HEK293T (cell line): ENCODE measurements at regions not wholly inside any gene's neighbourhood (a gene's known extent, or its start where the extent isn't known, plus 50 kb on each side); places are given as distances from the start of the nearest gene placed in this dataset.

Experiments
- CTCF ChIA-PET: fragments of 350-600 bp; formaldehyde crosslinking; extraction: SDS; loops from one replicate; lab custom pipeline; 2021; ENCODE audit warnings: antibody characterized with exemption, inconsistent platforms; lab: Yijun Ruan, JAX
- POLR2A ChIA-PET: fragments of 350-600 bp; formaldehyde crosslinking; extraction: SDS; loops from one replicate; lab custom pipeline; 2020; ENCODE audit warnings: antibody characterized with exemption, inconsistent platforms; lab: Yijun Ruan, JAX
- DNase-seq: peaks from one replicate; pipeline ENCODE4 v3.0.0; 2012; ENCODE audit warnings: mixed read lengths; ENCODE audit errors: extremely low spot score
- BHLHE40 ChIP-seq: fragments of 450-650 bp; IDR thresholded peaks from 2 replicates; pipeline ENCODE4 v1.6.1; 2016; ENCODE audit warnings: mild to moderate bottlenecking, moderate library complexity, borderline replicate concordance
- CTBP1 ChIP-seq: fragments of 450-650 bp; IDR thresholded peaks from 2 replicates; pipeline ENCODE4 v1.6.1; 2016; ENCODE audit warnings: borderline replicate concordance
- ELF4 ChIP-seq: fragments of 450-650 bp; IDR thresholded peaks from 2 replicates; pipeline ENCODE4 v1.6.1; 2017; ENCODE audit warnings: antibody characterized with exemption
- FOXA1 ChIP-seq: fragments of 450-650 bp; IDR thresholded peaks from 2 replicates; pipeline ENCODE4 v1.6.1; 2016; ENCODE audit warnings: mild to moderate bottlenecking
- FOXK2 ChIP-seq: fragments of 450-650 bp; IDR thresholded peaks from 2 replicates; pipeline ENCODE4 v1.6.1; 2016; ENCODE audit warnings: mild to moderate bottlenecking
- FOXM1 ChIP-seq: fragments of 450-650 bp; IDR thresholded peaks from 2 replicates; pipeline ENCODE4 v1.6.1; 2017; ENCODE audit warnings: mild to moderate bottlenecking, borderline replicate concordance
- HDGF ChIP-seq: fragments of 450-650 bp; IDR thresholded peaks from 2 replicates; pipeline ENCODE4 v1.6.1; 2017; ENCODE audit warnings: antibody characterized with exemption, borderline replicate concordance
- L3MBTL2 ChIP-seq: fragments of 450-650 bp; conservative IDR thresholded peaks from 2 replicates; pipeline ENCODE4 v1.6.1; 2016; ENCODE audit warnings: mild to moderate bottlenecking
- LEF1 ChIP-seq: fragments of 450-650 bp; IDR thresholded peaks from 2 replicates; pipeline ENCODE4 v1.6.1; 2017; ENCODE audit warnings: mild to moderate bottlenecking, borderline replicate concordance
- NFRKB ChIP-seq: fragments of 450-650 bp; IDR thresholded peaks from 2 replicates; pipeline ENCODE4 v1.6.1; 2016; ENCODE audit warnings: mild to moderate bottlenecking, moderate library complexity
- PKNOX1 ChIP-seq: fragments of 450-650 bp; IDR thresholded peaks from 2 replicates; pipeline ENCODE4 v1.6.1; 2016
- SP1 ChIP-seq: fragments of 450-650 bp; IDR thresholded peaks from 2 replicates; pipeline ENCODE4 v1.6.1; 2017
- SUZ12 ChIP-seq: fragments of 450-650 bp; IDR thresholded peaks from 2 replicates; pipeline ENCODE4 v1.6.1; 2016; ENCODE audit warnings: mild to moderate bottlenecking
- TARDBP ChIP-seq: fragments of 450-650 bp; IDR thresholded peaks from 2 replicates; pipeline ENCODE4 v1.6.1; 2016
- ZNF384 ChIP-seq: fragments of 450-650 bp; IDR thresholded peaks from 2 replicates; pipeline ENCODE4 v1.6.1; 2016

- DNase-seq = no peak
- TF ChIP-seq TARDBP (no peak), L3MBTL2 (no peak), FOXK2 (no peak), NFRKB (no peak), ZNF384 (no peak), CTBP1 (no peak), BHLHE40 (no peak), ELF4 (no peak), SP1 (no peak), FOXA1 (no peak), FOXM1 (no peak), SUZ12 (no peak), LEF1 (no peak), PKNOX1 (no peak)
- POLR2A ChIA-PET = no interaction called here
- CTCF ChIA-PET = no interaction called here
These were observed 510.9 kb downstream of the KLF12 start for GRCh38 chr13:73623281-73623680.

- no peak for DNase-seq
- TF ChIP-seq ELF4 = no peak
- ChIA-PET CTCF (no interaction called here), POLR2A (no interaction called here)
These were observed 511.8 kb downstream of the KLF12 start for GRCh38 chr13:73622381-73622780.

GRCh38 chr13:73618275-73618865, 515.8 kb downstream of the KLF12 start:
- POLR2A ChIA-PET = no interaction called here
- TF ChIP-seq TARDBP = no peak
- TF ChIP-seq PKNOX1 = peak; percentile 41; the same call in 1 of the 2 replicates
- DNase-seq = peak; percentile 45
- CTCF ChIA-PET = interaction anchor here (1.6 kb wide), 1 partner anchor 17 kb away, joined by 3 read pairs; no protein-coding TSS in a partner anchor

- CTCF ChIA-PET = interaction anchor here (0.6 kb wide), 1 partner anchor 1421 kb away, joined by 5 read pairs; no protein-coding TSS in a partner anchor
- POLR2A ChIA-PET = no interaction called here
- no peak for TF ChIP-seq FOXK2
- TF ChIP-seq BHLHE40 = no peak
- no peak for TF ChIP-seq HDGF
- no peak for TF ChIP-seq L3MBTL2
- TF ChIP-seq ZNF384 = no peak
- TF ChIP-seq LEF1 = no peak
- no peak for TF ChIP-seq FOXA1
- TF ChIP-seq ELF4 = no peak
- TF ChIP-seq TARDBP = no peak
- no peak for DNase-seq
These were observed 517.3 kb downstream of the KLF12 start for GRCh38 chr13:73616861-73617260.

- no peak for DNase-seq
- POLR2A ChIA-PET = no interaction called here
- TF ChIP-seq HDGF (no peak), LEF1 (no peak), SUZ12 (no peak), ZNF384 (peak; percentile 94), PKNOX1 (peak; percentile 92), BHLHE40 (no peak), ELF4 (no peak), L3MBTL2 (no peak), SP1 (no peak), FOXK2 (no peak), NFRKB (no peak)
- CTCF ChIA-PET = interaction anchor here (0.6 kb wide), 1 partner anchor 552 kb away, joined by 3 read pairs; the partner anchor contains the start of gene KLF5
These were observed 523.2 kb downstream of the KLF12 start for GRCh38 chr13:73610799-73611592.

GRCh38 chr13:73608711-73609485, 525.3 kb downstream of the KLF12 start:
- CTCF ChIA-PET = no interaction called here
- TF ChIP-seq PKNOX1 (peak; percentile 84), ZNF384 (peak; percentile 97), CTBP1 (peak; percentile 22; the same call in 1 of the 2 replicates), SP1 (no peak)
- DNase-seq = peak; percentile 59
- POLR2A ChIA-PET = no interaction called here
